Activated CD8-positive, alpha-beta memory T cell treated with anti-CD3 and anti-CD28 coated beads for 48 hours (primary cell): ENCODE measurements at regions not wholly inside any gene's neighbourhood (a gene's known extent, or its start where the extent isn't known, plus 50 kb on each side); places are given as distances from the start of the nearest gene placed in this dataset.

ENCODE experiments used
- DNase-seq, 3 experiments: peaks; one replicate each; pipeline ENCODE4 v3.0.0-alpha.2; 2020; ENCODE audit warnings: low read depth in 2 of 3, low spot score in 2 of 3

GRCh38 chr16:61332461-61332860, 703.8 kb downstream of the CDH8 start:
- DNase-seq, result no peak

- no peak for DNase-seq
Observed at GRCh38 chr16:61324044-61324443, 712.2 kb downstream of the CDH8 start.

- no peak for DNase-seq
Observed at GRCh38 chr16:61323456-61323855, 712.8 kb downstream of the CDH8 start.

- no peak for DNase-seq
Observed at GRCh38 chr16:61320791-61321190, 715.4 kb downstream of the CDH8 start.

- no peak for DNase-seq
Observed at GRCh38 chr16:61313931-61314330, 722.3 kb downstream of the CDH8 start.

- no peak for DNase-seq
Observed at GRCh38 chr16:61309386-61309785, 726.9 kb downstream of the CDH8 start.

- no peak for DNase-seq
Observed at GRCh38 chr16:61306204-61306603, 730.0 kb downstream of the CDH8 start.

- no peak for DNase-seq
Observed at GRCh38 chr16:61296814-61297213, 739.4 kb downstream of the CDH8 start.

GRCh38 chr16:61296305-61296704, 739.9 kb downstream of the CDH8 start:
- no peak for DNase-seq

- DNase-seq, result no peak
Observed at GRCh38 chr16:61295311-61295710, 740.9 kb downstream of the CDH8 start.

- no peak for DNase-seq
Observed at GRCh38 chr16:61289141-61289540, 747.1 kb downstream of the CDH8 start.

- DNase-seq, result no peak
Observed at GRCh38 chr16:61277849-61278248, 758.4 kb downstream of the CDH8 start.

- no peak for DNase-seq
Observed at GRCh38 chr16:61274211-61274610, 762.0 kb downstream of the CDH8 start.

GRCh38 chr16:61270726-61271125, 765.5 kb downstream of the CDH8 start:
- no peak for DNase-seq

- no peak for DNase-seq
Observed at GRCh38 chr16:61263400-61263799, 772.8 kb downstream of the CDH8 start.

GRCh38 chr16:61261315-61261714, 774.9 kb downstream of the CDH8 start:
- DNase-seq, result no peak

GRCh38 chr16:61246592-61246991, 789.6 kb downstream of the CDH8 start:
- no peak for DNase-seq

- DNase-seq, result no peak
Observed at GRCh38 chr16:61243954-61244353, 792.3 kb downstream of the CDH8 start.

- DNase-seq, result no peak
Observed at GRCh38 chr16:61237884-61238485, 798.3 kb downstream of the CDH8 start.

GRCh38 chr16:61233713-61234112, 802.5 kb downstream of the CDH8 start:
- DNase-seq, result no peak

- no peak for DNase-seq
Observed at GRCh38 chr16:61228371-61228770, 807.9 kb downstream of the CDH8 start.

- no peak for DNase-seq
Observed at GRCh38 chr16:61215605-61216004, 820.6 kb downstream of the CDH8 start.

GRCh38 chr16:61214780-61215179, 821.5 kb downstream of the CDH8 start:
- no peak for DNase-seq

- no peak for DNase-seq
Observed at GRCh38 chr16:61210076-61210475, 826.2 kb downstream of the CDH8 start.
